Thyroid gland (tissue), 4 donors: ENCODE measurements at regions not wholly inside any gene's neighbourhood (a gene's known extent, or its start where the extent isn't known, plus 50 kb on each side); places are given as distances from the start of the nearest gene placed in this dataset.

Source experiments
- DNase-seq, 2 donors: peaks; one replicate each; pipeline ENCODE4 v3.0.0-alpha.2; 2019
- H3K27ac ChIP-seq, 3 donors: fragments of 200-600 bp; sonication (generic); 1 replicate in 2 of 3; 2 replicates in 1 of 3; pipeline ENCODE4 v1.5.1; 2016 to 2019; ENCODE audit warnings: mild to moderate bottlenecking in 1 of 3, moderate library complexity in 1 of 3
- H3K27me3 ChIP-seq: fragments of 200-600 bp; sonication (generic); one replicate; pipeline ENCODE4 v1.5.1; 2019
- H3K36me3 ChIP-seq, 2 donors: fragments of 200-600 bp; sonication (generic); one replicate each; pipeline ENCODE4 v1.5.1; 2016 to 2019
- H3K4me1 ChIP-seq, 2 donors: fragments of 200-600 bp; sonication (generic); one replicate each; pipeline ENCODE4 v1.5.1; 2017 to 2019
- H3K4me3 ChIP-seq, 3 donors: fragments of 200-600 bp; sonication (generic); replicated peaks in 1 of 3; 1 replicate in 2 of 3; 2 replicates in 1 of 3; pipeline ENCODE4 v1.5.1; 2016; ENCODE audit warnings: mild to moderate bottlenecking in 1 of 3
- H3K9me3 ChIP-seq: fragments of 200-600 bp; sonication (generic); one replicate; pipeline ENCODE4 v1.5.1; 2017
- CTCF ChIP-seq, 6 experiments: fragments of 200-600 bp in 3 of 6; fragments of 450-650 bp in 3 of 6; sonication (generic) in 3 of 6; IDR thresholded peaks; one replicate each; pipeline ENCODE4 v1.5.1; 2016 to 2019; ENCODE audit warnings: antibody characterized with exemption in 6 of 6, mild to moderate bottlenecking in 2 of 6, inconsistent platforms in 1 of 6, moderate library complexity in 1 of 6
- POLR2A ChIP-seq, 2 donors: fragments of 450-650 bp; IDR thresholded peaks; one replicate each; pipeline ENCODE4 v1.6.1; 2017; ENCODE audit warnings: antibody characterized with exemption in 2 of 2, mild to moderate bottlenecking in 2 of 2, moderate library complexity in 1 of 2
- WGBS, 2 donors: methylation state at CpG; one replicate each; pipeline ENCODE4 v1.1.5; 2017; 5-methylcytosine and 5-hydroxymethylcytosine counted together
- intact Hi-C: fragments of 100-400 bp; cut with DNase I; formaldehyde crosslinking; loops from one replicate; pipeline ENCODE4 v1.15.1; 2023

GRCh38 chr5:147045290-147045689 is 166.7 kb upstream of the PPP2R2B start:
- Histone ChIP-seq H3K36me3 (no peaks in the 10 kb centered on the region), H3K4me3 (no peak overlapping the region), H3K9me3 (no peaks in the 10 kb centered on the region), H3K27me3 (no peaks in the 10 kb centered on the region), H3K27ac (no peak overlapping the region), H3K4me1 (no peaks in the 10 kb centered on the region)
- no peak for DNase-seq
- WGBS, 2 donors, result 95 to 99% methylated on average over 3 of the region's 3 CpGs
- intact Hi-C loops, result no loop called here
- TF ChIP-seq CTCF (IDR thresholded peaks at IDR 0.05) (no peak), POLR2A (IDR thresholded peaks at IDR 0.05) (no peak)

- Histone ChIP-seq H3K4me3 (no peak overlapping the region), H3K27me3 (no peaks in the 10 kb centered on the region), H3K9me3 (no peaks in the 10 kb centered on the region), H3K36me3 (no peaks in the 10 kb centered on the region), H3K27ac (no peak overlapping the region), H3K4me1 (no peaks in the 10 kb centered on the region)
- TF ChIP-seq CTCF (IDR thresholded peaks at IDR 0.05), result no peak
- TF ChIP-seq POLR2A (IDR thresholded peaks at IDR 0.05), result no peak
- intact Hi-C loops, result no loop called here
- 73 to 81% methylated on average over 1 of the region's 1 CpG for WGBS, 2 donors
- no peak for DNase-seq
Measured at GRCh38 chr5:147046281-147046680, 167.7 kb upstream of the PPP2R2B start.

- TF ChIP-seq POLR2A (IDR thresholded peaks at IDR 0.05), result no peak
- no peak for TF ChIP-seq CTCF (IDR thresholded peaks at IDR 0.05)
- intact Hi-C loops, result no loop called here
- H3K27ac ChIP-seq, result no peak overlapping the region
Measured at GRCh38 chr5:147046894-147047293, 168.3 kb upstream of the PPP2R2B start.

GRCh38 chr5:147049764-147050163 is 171.2 kb upstream of the PPP2R2B start:
- H3K9me3 ChIP-seq, result no peaks in the 10 kb centered on the region
- no peaks in the 10 kb centered on the region for H3K27me3 ChIP-seq
- intact Hi-C loops, result no loop called here
- no peak overlapping the region for H3K4me3 ChIP-seq
- H3K27ac ChIP-seq, result no peak overlapping the region
- no peaks in the 10 kb centered on the region for H3K36me3 ChIP-seq
- WGBS, 2 donors, result 85 to 90% methylated on average over 2 of the region's 2 CpGs
- DNase-seq, result no peak
- no peaks in the 10 kb centered on the region for H3K4me1 ChIP-seq
- TF ChIP-seq CTCF (IDR thresholded peaks at IDR 0.05) (no peak), POLR2A (IDR thresholded peaks at IDR 0.05) (no peak)

More at GRCh38 chr5:147046894-147047293, 168.3 kb upstream of the PPP2R2B start:
- no peak for DNase-seq
- Histone ChIP-seq H3K4me3 (no peak overlapping the region), H3K9me3 (no peaks in the 10 kb centered on the region), H3K4me1 (no peaks in the 10 kb centered on the region), H3K27me3 (no peaks in the 10 kb centered on the region), H3K36me3 (no peaks in the 10 kb centered on the region)

GRCh38 chr5:147050172-147050571 is 171.6 kb upstream of the PPP2R2B start:
- no peaks in the 10 kb centered on the region for H3K4me1 ChIP-seq
- no peak overlapping the region for H3K4me3 ChIP-seq
- H3K9me3 ChIP-seq, result no peaks in the 10 kb centered on the region
- WGBS, 2 donors, result 71 to 72% methylated on average over 2 of the region's 2 CpGs
- H3K27me3 ChIP-seq, result no peaks in the 10 kb centered on the region
- H3K36me3 ChIP-seq, result no peaks in the 10 kb centered on the region
- TF ChIP-seq CTCF (IDR thresholded peaks at IDR 0.05), result no peak
- no peak for TF ChIP-seq POLR2A (IDR thresholded peaks at IDR 0.05)
- H3K27ac ChIP-seq, result no peak overlapping the region
- no peak for DNase-seq
- intact Hi-C loops, result no loop called here
